ENCODE measurements at regions not wholly inside any gene's neighbourhood (a gene's known extent, or its start where the extent isn't known, plus 50 kb on each side); places are given as distances from the start of the nearest gene placed in this dataset.
"Not testable (repeated sequence)": the region's sequence is repeated elsewhere in the genome, so short reads cannot be mapped to it uniquely, and the experiment has no call there.

GRCh38 chr1:817071-817599, 106.6 kb upstream of the SAMD11 start:
- peak; percentile 74 for DNase-seq (ENCODE audit: low spot score)

GRCh38 chr1:817658-818617, 105.8 kb upstream of the SAMD11 start:
- peak; percentile 13 for DNase-seq (ENCODE audit: low spot score)

GRCh38 chr1:818618-819291, 105.0 kb upstream of the SAMD11 start:
- DNase-seq (ENCODE audit: low spot score): peak; percentile 21

- no peak for DNase-seq (ENCODE audit: low spot score)
Measured at GRCh38 chr1:820962-821361, 102.8 kb upstream of the SAMD11 start.

GRCh38 chr1:826808-827207, 96.9 kb upstream of the SAMD11 start:
- DNase-seq (ENCODE audit: low spot score): peak; percentile 9

GRCh38 chr1:827211-828063, 96.3 kb upstream of the SAMD11 start:
- DNase-seq (ENCODE audit: low spot score): peak; percentile 94

- DNase-seq (ENCODE audit: low spot score): not testable (repeated sequence)
Measured at GRCh38 chr1:829324-829723, 94.4 kb upstream of the SAMD11 start.

GRCh38 chr1:829932-830331, 93.8 kb upstream of the SAMD11 start:
- DNase-seq (ENCODE audit: low spot score): not testable (repeated sequence)

GRCh38 chr1:830750-831149, 93.0 kb upstream of the SAMD11 start:
- not testable (repeated sequence) for DNase-seq (ENCODE audit: low spot score)

- DNase-seq (ENCODE audit: low spot score): no peak
Measured at GRCh38 chr1:831522-831921, 92.2 kb upstream of the SAMD11 start.

- DNase-seq (ENCODE audit: low spot score): no peak
Measured at GRCh38 chr1:832136-832535, 91.6 kb upstream of the SAMD11 start.

- not testable (repeated sequence) for DNase-seq (ENCODE audit: low spot score)
Measured at GRCh38 chr1:833226-833625, 90.5 kb upstream of the SAMD11 start.

- not testable (repeated sequence) for DNase-seq (ENCODE audit: low spot score)
Measured at GRCh38 chr1:835509-835908, 88.2 kb upstream of the SAMD11 start.

GRCh38 chr1:837601-838000, 86.1 kb upstream of the SAMD11 start:
- DNase-seq (ENCODE audit: low spot score): not testable (repeated sequence)

GRCh38 chr1:838291-838690, 85.4 kb upstream of the SAMD11 start:
- not testable (repeated sequence) for DNase-seq (ENCODE audit: low spot score)

- DNase-seq (ENCODE audit: low spot score): not testable (repeated sequence)
Measured at GRCh38 chr1:840592-840991, 83.1 kb upstream of the SAMD11 start.

- not testable (repeated sequence) for DNase-seq (ENCODE audit: low spot score)
Measured at GRCh38 chr1:841671-842425, 81.9 kb upstream of the SAMD11 start.

GRCh38 chr1:842799-843198, 80.9 kb upstream of the SAMD11 start:
- DNase-seq (ENCODE audit: low spot score): not testable (repeated sequence)

GRCh38 chr1:843946-844345, 79.8 kb upstream of the SAMD11 start:
- DNase-seq (ENCODE audit: low spot score): not testable (repeated sequence)

GRCh38 chr1:844472-845026, 79.2 kb upstream of the SAMD11 start:
- DNase-seq (ENCODE audit: low spot score): no peak

- DNase-seq (ENCODE audit: low spot score): not testable (repeated sequence)
Measured at GRCh38 chr1:845641-846040, 78.1 kb upstream of the SAMD11 start.

All from GM03348 (cell line).